Hepatocyte (in vitro differentiated cells): ENCODE measurements at regions not wholly inside any gene's neighbourhood (a gene's known extent, or its start where the extent isn't known, plus 50 kb on each side); places are given as distances from the start of the nearest gene placed in this dataset.

Source experiments
- CTCF ChIP-seq: fragments of 200-600 bp; sonication (generic); IDR thresholded peaks from 2 replicates; pipeline ENCODE4 v1.5.1; 2016; ENCODE audit warnings: antibody characterized with exemption, mild to moderate bottlenecking; ENCODE audit not compliant: poor library complexity
- EZH2 ChIP-seq: fragments of 200-600 bp; sonication (generic); IDR thresholded peaks from 2 replicates; pipeline ENCODE4 v1.6.1; 2016; ENCODE audit warnings: antibody characterized with exemption, mild to moderate bottlenecking, borderline replicate concordance
- EZH2phosphoT487 ChIP-seq: fragments of 200-600 bp; sonication (generic); IDR thresholded peaks from one replicate; pipeline ENCODE4 v1.6.1; 2018; ENCODE audit warnings: antibody characterized with exemption, mild to moderate bottlenecking, low read depth, moderate library complexity; ENCODE audit not compliant: unreplicated experiment, severe bottlenecking

GRCh38 chr1:30028283-30028682 is 695.1 kb downstream of the MATN1 start:
- no peak for TF ChIP-seq CTCF
- TF ChIP-seq EZH2phosphoT487 = no peak
- TF ChIP-seq EZH2 = no peak
